T-cell (primary cell): ENCODE measurements at regions not wholly inside any gene's neighbourhood (a gene's known extent, or its start where the extent isn't known, plus 50 kb on each side); places are given as distances from the start of the nearest gene placed in this dataset.

Experiments
- ATAC-seq, 4 experiments: fragments of 200-7000 bp in 3 of 4; fragments of 150-1000 bp in 1 of 4; cut with Tn5 transposase; replicated peaks in 1 of 4; 1 replicate in 3 of 4; 2 replicates in 1 of 4; pipeline ENCODE4 v1.10.0; 2021; ENCODE audit warnings: moderate library complexity in 3 of 4, mild to moderate bottlenecking in 2 of 4, moderate number of reproducible peaks in 1 of 4
- CTCF ChIA-PET, 2 donors: fragments of 300-600 bp; sonication (Branson Sonifier 250); formaldehyde crosslinking; loops; one replicate each; lab custom pipeline; 2022; ENCODE audit warnings: antibody characterized with exemption in 2 of 2; lab: Charles Lee
- POLR2A ChIA-PET, 2 donors: fragments of 300-600 bp; sonication (Branson Sonifier 250); formaldehyde crosslinking; loops; one replicate each; lab custom pipeline; 2022; ENCODE audit warnings: antibody characterized with exemption in 2 of 2; lab: Charles Lee
- DNase-seq, 35 experiments: peaks; one replicate each; pipeline versions ENCODE4 v3.0.0 to v3.0.0-alpha.2; 2013 to 2023
- H3K27ac ChIP-seq: one replicate; pipeline ENCODE4 v1.5.1; 2013; ENCODE audit warnings: low read length
- H3K27me3 ChIP-seq, 2 experiments: replicated peaks in 1 of 2; 1 replicate in 1 of 2; 2 replicates in 1 of 2; pipeline versions ENCODE4 v1.6.1 to v1.7.0; 2013; ENCODE audit warnings: low read length in 1 of 2, mixed read lengths in 1 of 2; ENCODE audit not compliant: control insufficient read depth in 2 of 2, insufficient read depth in 2 of 2; ENCODE audit errors: extremely low read depth in 1 of 2
- H3K36me3 ChIP-seq, 2 donors: 1 replicate in 1 of 2; 2 replicates in 1 of 2; pipeline versions ENCODE4 v1.6.1 to v1.7.0; 2013; ENCODE audit warnings: low read length in 1 of 2; ENCODE audit not compliant: control insufficient read depth in 2 of 2, insufficient read depth in 1 of 2; ENCODE audit errors: extremely low read depth in 1 of 2
- H3K4me1 ChIP-seq, 2 experiments: 1 replicate in 1 of 2; 2 replicates in 1 of 2; pipeline versions ENCODE4 v1.6.1 to v1.7.0; 2013; ENCODE audit warnings: low read length in 2 of 2, mixed read lengths in 1 of 2; ENCODE audit not compliant: insufficient read depth in 2 of 2, control insufficient read depth in 1 of 2; ENCODE audit errors: extremely low read depth in 1 of 2
- H3K4me3 ChIP-seq, 2 donors: 1 replicate in 1 of 2; 2 replicates in 1 of 2; pipeline versions ENCODE4 v1.5.1 to v1.7.0; 2013; ENCODE audit warnings: mild to moderate bottlenecking in 2 of 2, low read length in 1 of 2, moderate library complexity in 1 of 2; ENCODE audit not compliant: control insufficient read depth in 1 of 2; ENCODE audit errors: extremely low read depth in 1 of 2
- H3K9me3 ChIP-seq: 2 replicates; pipeline ENCODE4 v1.7.0; 2013
- H3K27ac Mint-ChIP-seq, 2 donors: one replicate each; pipeline ENCODE4 v1.8.0; 2020 to 2021; ENCODE audit warnings: mild to moderate bottlenecking in 2 of 2, mixed read lengths in 2 of 2
- H3K27me3 Mint-ChIP-seq, 2 donors: one replicate each; pipeline ENCODE4 v1.8.0; 2021 to 2022; ENCODE audit warnings: mixed read lengths in 2 of 2
- H3K36me3 Mint-ChIP-seq: one replicate; pipeline ENCODE4 v1.8.0; 2021; ENCODE audit warnings: mixed read lengths
- H3K4me1 Mint-ChIP-seq, 3 donors: one replicate each; pipeline ENCODE4 v1.8.0; 2020 to 2022; ENCODE audit warnings: mixed read lengths in 3 of 3, mild to moderate bottlenecking in 1 of 3
- H3K4me3 Mint-ChIP-seq, 3 donors: one replicate each; pipeline ENCODE4 v1.8.0; 2020 to 2022; ENCODE audit warnings: mild to moderate bottlenecking in 3 of 3, mixed read lengths in 3 of 3, moderate library complexity in 3 of 3
- H3K9me3 Mint-ChIP-seq, 3 donors: one replicate each; pipeline ENCODE4 v1.8.0; 2020 to 2022; ENCODE audit warnings: mixed read lengths in 3 of 3
- WGBS: methylation state at CpG from one replicate; pipeline ENCODE4 v1.1.5; 2013; ENCODE audit warnings: missing lambda C conversion rate; ENCODE audit not compliant: insufficient coverage; 5-methylcytosine and 5-hydroxymethylcytosine counted together

GRCh38 chr12:111193496-111193895 lies 175.4 kb downstream of the PHETA1 start:
- POLR2A ChIA-PET = no interaction called here
- H3K36me3 ChIP-seq = no peaks in the 10 kb centered on the region
- H3K9me3 Mint-ChIP-seq = no peaks in the 10 kb centered on the region
- H3K27ac ChIP-seq = no peak overlapping the region
- H3K4me1 Mint-ChIP-seq = no peaks in the 10 kb centered on the region
- H3K27ac Mint-ChIP-seq = no peak overlapping the region
- no peak for DNase-seq
- H3K4me1 ChIP-seq = no peaks in the 10 kb centered on the region
- H3K9me3 ChIP-seq = no peaks in the 10 kb centered on the region
- no peak for ATAC-seq
- CTCF ChIA-PET = no interaction called here
- H3K36me3 Mint-ChIP-seq = no peaks in the 10 kb centered on the region
- no peak overlapping the region for H3K4me3 Mint-ChIP-seq
- peaks cover 0 to 37% of the 10 kb centered on the region in 2 experiments for H3K27me3 ChIP-seq
- H3K4me3 ChIP-seq = no peak overlapping the region
- peaks cover 4 to 21% of the 10 kb centered on the region in 2 donors for H3K27me3 Mint-ChIP-seq
- WGBS = 96% methylated on average over 14 of the region's 14 CpGs

GRCh38 chr12:111193067-111193466 lies 175.8 kb downstream of the PHETA1 start:
- Histone ChIP-seq H3K27ac (no peak overlapping the region), H3K4me3 (no peak overlapping the region), H3K36me3 (no peaks in the 10 kb centered on the region), H3K9me3 (no peaks in the 10 kb centered on the region), H3K4me1 (no peaks in the 10 kb centered on the region), H3K27me3 (peaks cover 0 to 40% of the 10 kb centered on the region in 2 experiments)
- POLR2A ChIA-PET = no interaction called here
- WGBS = no CpG with 5 or more reads among the region's 8 CpGs
- H3K27me3 Mint-ChIP-seq = peaks cover 6 to 19% of the 10 kb centered on the region in 2 donors
- H3K4me1 Mint-ChIP-seq = no peaks in the 10 kb centered on the region
- H3K27ac Mint-ChIP-seq = no peak overlapping the region
- DNase-seq (no peak), ATAC-seq (no peak)
- no peaks in the 10 kb centered on the region for H3K36me3 Mint-ChIP-seq
- CTCF ChIA-PET = no interaction called here
- H3K9me3 Mint-ChIP-seq = no peaks in the 10 kb centered on the region
- no peak overlapping the region for H3K4me3 Mint-ChIP-seq

DNA sequence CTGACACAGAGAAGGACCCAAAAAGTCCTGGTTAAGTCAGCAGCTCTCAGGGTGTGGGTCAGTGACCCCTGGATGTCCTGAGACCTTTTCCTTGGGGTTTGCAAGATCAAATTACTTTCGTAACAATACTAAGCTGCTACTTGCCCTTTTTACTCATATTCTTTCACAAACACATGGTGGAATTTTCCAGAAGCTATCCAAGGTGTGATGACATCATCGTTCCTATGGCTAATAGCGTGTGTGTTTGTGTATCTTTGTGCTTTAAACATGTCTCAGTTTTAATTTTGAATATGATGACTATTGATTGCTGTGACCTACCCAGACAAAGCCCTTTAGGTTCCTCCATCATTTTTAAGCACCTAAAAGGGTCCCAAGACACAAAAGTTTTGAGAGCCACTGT lies 176.2 kb downstream of the PHETA1 start:
- Histone ChIP-seq H3K27me3 (peaks cover 0 to 40% of the 10 kb centered on the region in 2 experiments), H3K9me3 (no peaks in the 10 kb centered on the region), H3K4me1 (no peaks in the 10 kb centered on the region), H3K36me3 (no peaks in the 10 kb centered on the region), H3K4me3 (no peak overlapping the region), H3K27ac (no peak overlapping the region)
- peaks cover 9 to 19% of the 10 kb centered on the region in 2 donors for H3K27me3 Mint-ChIP-seq
- H3K9me3 Mint-ChIP-seq = no peaks in the 10 kb centered on the region
- no peaks in the 10 kb centered on the region for H3K36me3 Mint-ChIP-seq
- no peak overlapping the region for H3K27ac Mint-ChIP-seq
- DNase-seq (no peak), ATAC-seq (no peak)
- WGBS = no CpG with 5 or more reads among the region's 3 CpGs
- CTCF ChIA-PET = no interaction called here
- no peak overlapping the region for H3K4me3 Mint-ChIP-seq
- H3K4me1 Mint-ChIP-seq = no peaks in the 10 kb centered on the region
- POLR2A ChIA-PET = no interaction called here

GRCh38 chr12:111190741-111191526 lies 178.0 kb downstream of the PHETA1 start:
- ATAC-seq (no peak), DNase-seq (no peak)
- H3K4me1 Mint-ChIP-seq = no peaks in the 10 kb centered on the region
- Histone ChIP-seq H3K27me3 (peaks cover 0 to 40% of the 10 kb centered on the region in 2 experiments), H3K36me3 (no peaks in the 10 kb centered on the region), H3K27ac (no peak overlapping the region), H3K9me3 (no peaks in the 10 kb centered on the region), H3K4me1 (no peaks in the 10 kb centered on the region), H3K4me3 (no peak overlapping the region)
- no peaks in the 10 kb centered on the region for H3K36me3 Mint-ChIP-seq
- WGBS = 90% methylated on average over 12 of the region's 15 CpGs
- H3K9me3 Mint-ChIP-seq = no peaks in the 10 kb centered on the region
- H3K27me3 Mint-ChIP-seq = peaks cover 5 to 15% of the 10 kb centered on the region in 2 donors
- no peak overlapping the region for H3K27ac Mint-ChIP-seq
- H3K4me3 Mint-ChIP-seq = no peak overlapping the region
- POLR2A ChIA-PET = no interaction called here
- CTCF ChIA-PET = no interaction called here

DNA sequence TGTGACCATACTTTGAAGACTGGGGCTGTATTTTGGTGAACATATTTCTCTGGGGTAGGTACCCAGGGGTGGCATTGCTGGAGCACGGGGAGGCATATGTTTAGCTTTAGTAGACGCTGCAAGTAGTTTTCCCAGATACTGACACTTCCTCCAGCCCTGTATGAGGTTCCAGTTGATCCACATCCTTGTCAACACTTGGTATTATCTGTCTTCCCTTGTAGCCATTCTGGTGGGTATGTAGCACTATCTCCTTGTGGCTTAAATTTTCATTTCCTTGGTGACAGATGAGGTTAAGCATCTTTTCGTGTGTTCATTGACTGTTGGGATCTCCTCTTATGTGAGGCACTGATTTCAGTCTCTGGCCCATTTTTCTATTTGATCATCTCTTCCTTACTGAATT lies 179.1 kb downstream of the PHETA1 start:
- peaks cover 5 to 12% of the 10 kb centered on the region in 2 donors for H3K27me3 Mint-ChIP-seq

GRCh38 chr12:111188436-111188835 lies 180.5 kb downstream of the PHETA1 start:
- DNase-seq (no peak), ATAC-seq (no peak)
- H3K4me3 ChIP-seq = no peak overlapping the region
- Mint-ChIP-seq H3K4me1 (no peaks in the 10 kb centered on the region), H3K36me3 (no peaks in the 10 kb centered on the region), H3K27ac (no peak overlapping the region), H3K4me3 (no peak overlapping the region), H3K27me3 (peaks cover 9% of the 10 kb centered on the region in 2 donors), H3K9me3 (peaks cover 0 to 3% (median 2%) of the 10 kb centered on the region in 3 donors)
- H3K27ac ChIP-seq = no peak overlapping the region
- ChIA-PET POLR2A (no interaction called here), CTCF (no interaction called here)
- 78% methylated on average over 5 of the region's 8 CpGs for WGBS
- H3K9me3 ChIP-seq = no peaks in the 10 kb centered on the region
- H3K27me3 ChIP-seq = peaks cover 0 to 24% of the 10 kb centered on the region in 2 experiments
- no peaks in the 10 kb centered on the region for H3K4me1 ChIP-seq
- H3K36me3 ChIP-seq = no peaks in the 10 kb centered on the region

More for the DNA sequence above, 179.1 kb downstream of the PHETA1 start:
- H3K9me3 Mint-ChIP-seq = no peaks in the 10 kb centered on the region
- Histone ChIP-seq H3K36me3 (no peaks in the 10 kb centered on the region), H3K4me3 (no peak overlapping the region), H3K4me1 (no peaks in the 10 kb centered on the region), H3K27me3 (peaks cover 0 to 35% of the 10 kb centered on the region in 2 experiments), H3K9me3 (no peaks in the 10 kb centered on the region), H3K27ac (no peak overlapping the region)
- ChIA-PET CTCF (no interaction called here), POLR2A (no interaction called here)
- ATAC-seq (no peak), DNase-seq (no peak)
- no peaks in the 10 kb centered on the region for H3K4me1 Mint-ChIP-seq
- WGBS = 50% methylated on average over 2 of the region's 3 CpGs
- no peak overlapping the region for H3K4me3 Mint-ChIP-seq
- no peaks in the 10 kb centered on the region for H3K36me3 Mint-ChIP-seq
- no peak overlapping the region for H3K27ac Mint-ChIP-seq
